IPS-NIHi11 (cell line): ENCODE measurements at regions not wholly inside any gene's neighbourhood (a gene's known extent, or its start where the extent isn't known, plus 50 kb on each side); places are given as distances from the start of the nearest gene placed in this dataset.

Experiments used
- DNase-seq: peaks from one replicate; pipeline ENCODE4 v3.0.0; 2012; ENCODE audit warnings: mixed read lengths, low spot score

DNA sequence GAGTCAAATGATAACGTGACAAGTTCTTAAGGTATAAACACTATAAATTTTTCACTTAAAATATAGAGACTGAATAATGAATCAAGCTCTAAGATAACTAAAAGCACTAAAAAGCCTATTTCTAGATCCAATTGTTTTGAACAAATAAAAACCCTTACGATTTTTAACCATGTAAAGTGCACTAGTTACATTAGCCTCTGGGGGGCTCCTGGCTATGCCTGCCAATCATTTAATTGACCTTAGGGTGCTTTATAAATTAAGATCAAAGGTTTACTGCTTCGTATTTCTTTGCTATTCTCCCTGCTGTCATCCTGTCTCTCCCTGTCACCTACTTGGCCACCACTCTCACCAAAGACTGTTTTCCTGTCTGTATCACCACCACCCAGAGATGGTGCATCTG is 133.4 kb downstream of the ESM1 start:
- DNase-seq = no peak

DNA sequence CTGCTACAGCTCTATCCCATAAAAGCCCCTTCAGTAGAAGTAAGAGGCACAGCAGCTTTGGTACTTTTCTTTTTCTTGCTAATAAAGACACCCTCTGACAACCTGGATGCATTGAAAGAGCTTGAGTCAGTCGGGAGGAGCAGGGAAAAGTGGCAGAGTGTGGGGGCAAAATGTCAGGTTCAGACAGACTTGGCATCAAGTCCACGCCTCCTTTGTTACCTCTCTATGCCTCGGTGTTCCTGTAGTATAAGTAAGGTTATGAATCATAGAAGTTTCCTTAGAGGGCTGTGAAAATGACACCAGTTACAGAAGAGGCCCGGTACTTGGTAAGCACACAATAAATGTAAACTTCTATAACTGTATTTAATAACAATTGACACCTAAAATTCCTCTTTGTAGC is 133.9 kb downstream of the ESM1 start:
- DNase-seq = no peak

DNA sequence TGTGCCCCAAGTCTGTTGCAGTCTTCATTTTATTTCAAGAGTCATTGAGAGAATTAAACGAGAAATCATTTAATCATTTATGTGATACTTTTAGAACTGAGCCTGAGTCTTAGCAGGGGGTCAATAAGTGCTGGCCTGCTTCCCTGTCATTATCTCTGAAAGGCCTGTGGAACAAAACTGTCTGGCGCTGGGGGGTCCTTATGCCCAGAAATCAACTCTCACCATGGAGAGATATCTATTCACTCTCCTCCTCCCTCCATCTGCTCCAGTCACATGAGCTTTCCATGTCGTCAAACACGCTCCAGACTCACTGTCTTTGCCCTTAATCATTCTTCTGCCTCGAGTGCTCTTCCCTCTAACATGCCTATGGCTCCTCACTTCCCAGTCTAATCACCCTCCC is 136.8 kb downstream of the ESM1 start:
- DNase-seq = no peak

DNA sequence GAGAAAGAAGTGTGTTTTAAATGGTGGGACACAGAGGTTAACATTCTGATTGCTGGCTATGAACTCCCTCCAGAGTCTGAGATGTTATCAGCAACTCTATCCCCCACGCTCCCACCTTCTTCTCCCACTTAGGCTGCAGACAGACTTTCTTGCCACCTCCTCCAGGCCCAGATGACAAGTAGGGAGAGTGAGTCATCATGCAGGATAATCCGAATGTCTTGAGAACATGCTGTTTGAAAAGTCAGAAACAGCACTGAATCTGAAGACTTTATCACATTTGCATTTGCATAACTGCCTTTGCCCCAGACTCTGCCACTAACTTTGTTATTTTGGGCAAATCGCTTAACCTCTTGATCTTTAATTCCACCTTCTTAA is 139.8 kb downstream of the ESM1 start:
- no peak for DNase-seq

DNA sequence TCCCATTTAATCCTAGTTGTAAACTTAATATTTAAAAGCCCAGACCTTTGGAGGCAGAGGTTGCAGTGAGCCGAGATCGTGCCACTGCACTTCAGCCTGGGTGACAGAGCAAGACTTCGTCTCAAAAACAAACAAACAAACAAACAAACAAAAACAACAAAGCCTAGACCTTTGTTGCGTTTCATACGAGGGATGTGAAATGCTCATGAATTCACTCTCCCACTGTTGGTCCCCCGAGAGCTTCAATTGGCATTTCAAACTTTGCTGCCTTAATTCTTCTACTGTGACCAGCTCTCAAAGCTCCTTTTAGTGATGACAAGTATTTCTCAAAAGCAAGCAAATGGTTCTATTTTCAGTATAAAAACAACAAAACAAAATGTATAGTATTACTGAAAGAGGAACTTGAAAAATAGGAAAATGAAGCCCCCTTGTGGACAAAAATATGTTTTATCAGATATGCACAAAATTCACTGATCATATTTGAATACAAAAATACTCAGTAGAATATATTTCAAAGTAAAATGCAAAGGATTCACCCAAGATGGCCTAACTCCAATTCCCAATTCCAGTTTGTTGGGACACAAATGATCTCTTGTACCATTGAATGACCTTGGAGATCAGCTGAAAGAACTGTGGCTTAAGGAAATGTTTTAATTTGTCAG is 140.4 kb downstream of the ESM1 start:
- no peak for DNase-seq

DNA sequence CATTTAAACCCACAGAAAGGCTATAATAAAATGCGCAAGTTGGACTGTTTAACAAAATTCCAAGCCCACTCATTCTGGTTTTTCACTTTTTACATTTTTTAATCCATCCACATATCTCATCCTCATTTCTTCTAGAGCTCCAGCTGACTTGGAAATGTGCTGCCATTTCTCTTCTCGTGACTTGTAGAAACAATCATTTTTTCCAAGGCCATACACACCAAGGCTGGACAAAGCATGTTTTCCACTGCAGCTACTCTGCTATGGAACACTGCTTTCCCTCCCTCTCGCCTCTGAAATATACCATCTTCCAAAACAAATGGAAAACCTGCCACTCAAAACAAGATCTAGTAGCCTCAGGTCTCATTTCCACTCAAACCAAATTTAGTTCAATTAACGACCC is 141.1 kb downstream of the ESM1 start:
- DNase-seq = no peak

DNA sequence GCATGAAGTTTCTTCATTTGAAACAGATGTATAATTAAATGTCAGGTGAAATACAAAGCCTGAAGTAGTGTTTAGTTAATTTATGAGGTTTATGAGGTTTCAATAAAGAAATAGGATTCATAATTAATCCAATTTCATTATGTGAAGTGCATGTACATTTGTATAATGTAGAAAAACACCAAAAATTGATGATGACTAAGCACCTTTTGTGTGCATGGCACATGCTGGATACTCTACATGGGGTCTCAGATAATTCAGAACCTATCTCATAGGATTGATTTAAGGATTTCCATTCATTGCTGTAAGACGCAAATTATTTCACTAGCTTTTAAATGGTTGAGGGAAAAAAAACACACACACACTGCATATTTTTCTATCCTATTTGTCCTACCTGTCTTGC is 143.9 kb downstream of the ESM1 start:
- no peak for DNase-seq

DNA sequence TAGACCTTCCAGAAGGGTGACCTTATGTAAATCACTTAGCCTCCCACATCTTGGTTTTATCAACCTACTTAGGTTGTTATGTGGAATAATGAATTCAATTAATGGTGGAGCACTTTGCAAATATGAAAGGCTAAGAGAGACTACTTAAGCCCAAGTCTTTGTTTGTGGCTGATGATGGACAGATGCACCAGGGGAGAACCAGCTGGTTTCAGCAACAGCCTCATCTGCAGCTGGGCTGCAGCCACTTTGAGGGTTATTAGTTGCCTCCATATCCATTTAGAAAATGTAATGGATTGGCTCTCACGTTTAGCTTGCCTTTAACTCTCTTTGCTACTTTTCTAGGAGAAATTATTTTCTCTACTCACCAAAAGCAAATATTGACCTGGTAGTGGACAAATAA is 146.6 kb downstream of the ESM1 start:
- DNase-seq = no peak

DNA sequence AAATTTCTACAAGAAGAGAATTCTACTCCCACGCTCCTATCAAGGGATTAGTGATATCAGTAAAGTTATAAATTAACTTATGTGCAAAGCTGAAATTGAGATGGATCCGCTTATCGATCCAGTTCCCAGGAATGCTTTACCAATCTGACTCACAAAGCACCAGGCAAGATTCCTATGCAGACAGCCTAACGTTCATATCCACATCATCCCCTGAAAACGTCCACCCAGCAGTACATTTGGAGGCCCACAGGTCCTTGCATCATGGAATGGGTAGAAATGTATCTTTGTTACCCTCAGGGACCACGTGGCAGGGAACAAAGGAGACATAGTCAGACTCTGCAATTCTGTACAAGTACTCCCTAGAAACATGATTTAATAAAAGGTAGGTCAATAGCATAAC is 147.4 kb downstream of the ESM1 start:
- DNase-seq = no peak

DNA sequence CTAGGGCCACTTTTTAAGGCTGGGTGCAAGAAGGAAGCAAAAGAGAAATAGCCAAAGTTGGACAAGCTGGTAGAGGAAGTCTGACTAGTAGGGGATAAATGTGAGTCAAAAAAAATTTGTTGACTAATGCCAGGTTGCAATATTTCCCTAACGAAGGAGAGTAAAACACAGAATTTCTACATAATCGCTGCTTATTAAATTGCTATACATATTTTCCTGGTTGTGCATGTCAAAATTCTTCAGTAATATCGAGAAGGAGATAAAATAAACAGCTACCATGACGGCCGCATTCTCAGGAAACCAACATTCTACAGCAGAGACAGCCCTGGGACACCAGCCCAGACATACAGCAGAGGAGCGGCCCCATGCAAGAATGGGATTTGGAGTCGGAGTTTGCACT is 148.3 kb downstream of the ESM1 start:
- DNase-seq = no peak

DNA sequence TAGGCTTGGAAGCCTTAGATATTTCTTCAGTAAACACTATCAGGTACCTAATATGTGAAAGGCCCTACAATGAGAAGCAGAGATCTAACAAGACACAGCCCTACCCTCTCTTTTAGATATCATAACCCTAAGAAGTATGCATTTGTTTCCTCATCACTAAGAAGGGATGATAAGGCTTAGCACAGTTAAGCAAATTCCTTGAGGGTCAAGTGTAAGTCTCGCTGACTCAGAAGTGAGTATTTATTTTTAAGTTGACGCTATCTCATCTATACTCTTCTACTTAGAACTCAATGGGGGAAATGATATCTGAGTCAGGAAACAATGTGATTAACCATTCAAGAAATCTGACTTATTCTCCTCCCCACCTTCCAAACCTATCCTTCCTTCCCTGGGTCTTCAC is 149.7 kb downstream of the ESM1 start:
- DNase-seq = no peak

DNA sequence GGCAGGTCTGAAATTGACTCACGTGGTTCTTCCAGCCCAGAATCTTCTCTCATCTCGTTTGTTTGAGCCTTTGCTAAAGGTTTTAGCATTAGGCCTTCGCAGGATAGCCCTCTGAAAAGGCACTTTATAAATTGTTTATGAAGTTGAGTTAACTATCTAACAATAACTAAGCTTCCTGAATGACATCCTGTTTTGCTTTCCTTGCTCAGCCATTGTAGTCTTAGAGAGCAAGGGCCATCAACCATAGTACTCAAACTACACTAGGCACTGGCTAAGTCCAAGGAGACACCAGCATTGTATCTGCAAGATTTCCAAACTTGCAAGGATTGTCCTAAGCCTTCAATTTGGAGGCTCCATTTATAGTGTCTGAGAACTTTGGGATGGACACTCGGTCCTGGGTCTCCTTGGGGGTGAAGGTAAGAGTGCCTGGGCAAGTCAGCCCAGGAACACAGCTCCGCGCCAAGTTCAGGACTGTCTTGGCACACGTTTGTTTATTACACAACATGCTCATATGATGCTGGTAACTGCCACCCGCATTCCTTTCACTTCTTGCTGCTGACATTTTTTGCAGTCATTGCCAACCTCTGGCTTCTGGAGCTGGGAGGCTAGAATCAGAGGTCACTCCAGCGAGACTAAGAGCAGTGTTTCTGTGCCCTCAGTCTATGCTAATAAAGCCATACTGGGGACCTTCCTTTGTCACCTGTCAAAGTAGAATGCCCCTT is 151.1 kb downstream of the ESM1 start:
- DNase-seq = no peak

DNA sequence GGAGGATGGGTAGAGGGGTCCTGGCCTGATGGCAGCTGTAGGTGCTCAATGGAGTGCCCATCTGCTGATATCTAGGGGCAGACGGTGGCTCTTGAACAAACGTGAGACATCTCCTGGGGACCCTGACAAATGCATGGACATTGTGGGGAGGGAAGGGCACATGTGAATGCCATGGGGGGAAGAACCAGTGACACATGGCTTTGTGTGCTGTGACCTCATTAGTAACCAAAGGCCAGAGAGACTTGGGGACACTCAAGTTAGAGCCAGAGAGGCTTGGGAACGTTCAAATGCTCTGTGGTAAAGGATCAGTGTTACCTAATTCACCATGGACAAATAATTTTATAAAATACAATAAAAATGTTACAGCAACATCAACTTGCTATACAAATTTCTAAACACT is 151.8 kb downstream of the ESM1 start:
- no peak for DNase-seq

DNA sequence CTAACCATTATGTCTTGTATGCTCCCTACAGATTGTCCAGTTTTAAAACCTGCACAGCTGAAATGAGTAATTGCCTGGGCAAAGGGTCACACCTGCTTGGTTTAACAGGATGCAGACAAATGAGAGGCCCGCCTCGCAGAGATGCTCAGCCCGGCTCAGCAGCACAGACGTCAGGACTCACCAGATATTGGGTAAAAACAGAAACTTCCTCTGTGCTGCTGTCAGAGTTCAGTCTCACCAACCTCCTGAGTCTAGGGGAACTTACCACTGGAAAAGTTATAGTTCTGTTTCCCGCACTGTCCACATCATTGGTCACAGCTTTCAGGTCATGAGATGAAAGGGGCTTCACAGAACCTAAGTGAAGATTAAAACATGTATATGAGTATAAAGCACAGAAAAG is 152.5 kb downstream of the ESM1 start:
- DNase-seq = no peak

DNA sequence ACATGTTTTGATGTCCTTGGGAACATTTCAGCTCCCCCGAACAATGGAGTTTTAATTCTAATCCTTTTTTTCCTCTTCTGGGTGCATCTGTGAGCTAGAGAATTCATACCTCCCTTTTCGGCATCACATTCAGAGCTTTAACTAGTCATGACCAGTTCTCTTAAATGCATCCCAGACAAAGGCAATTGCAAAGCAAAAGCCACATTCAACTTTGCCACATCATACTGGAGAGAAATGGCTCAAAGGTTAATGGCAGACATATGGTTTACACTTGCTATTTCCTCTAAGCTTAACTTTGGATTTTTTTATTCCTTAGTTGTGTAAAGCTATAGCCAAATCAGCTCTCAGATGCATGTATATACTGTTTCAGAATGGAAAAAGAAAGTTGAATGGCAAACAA is 153.3 kb downstream of the ESM1 start:
- DNase-seq = no peak

DNA sequence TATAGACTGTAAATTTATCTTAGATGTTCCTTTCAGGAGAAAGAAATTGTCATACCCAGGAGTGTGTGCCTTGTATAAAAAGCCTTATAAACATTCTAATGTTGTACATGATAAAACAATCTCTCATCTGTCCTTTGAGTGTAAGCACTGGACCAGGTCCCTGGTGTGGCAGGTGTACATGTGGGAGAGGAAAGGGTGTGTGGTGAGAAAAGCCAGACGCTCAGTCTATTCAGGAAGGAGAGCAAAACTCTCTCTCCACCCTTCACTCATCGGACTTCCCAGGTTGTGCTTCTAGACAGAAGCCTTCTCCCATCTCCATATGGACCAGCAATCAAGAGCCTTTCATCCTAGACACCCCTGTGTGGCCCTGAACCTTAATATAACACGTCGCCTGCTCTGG is 154.2 kb downstream of the ESM1 start:
- DNase-seq = no peak

DNA sequence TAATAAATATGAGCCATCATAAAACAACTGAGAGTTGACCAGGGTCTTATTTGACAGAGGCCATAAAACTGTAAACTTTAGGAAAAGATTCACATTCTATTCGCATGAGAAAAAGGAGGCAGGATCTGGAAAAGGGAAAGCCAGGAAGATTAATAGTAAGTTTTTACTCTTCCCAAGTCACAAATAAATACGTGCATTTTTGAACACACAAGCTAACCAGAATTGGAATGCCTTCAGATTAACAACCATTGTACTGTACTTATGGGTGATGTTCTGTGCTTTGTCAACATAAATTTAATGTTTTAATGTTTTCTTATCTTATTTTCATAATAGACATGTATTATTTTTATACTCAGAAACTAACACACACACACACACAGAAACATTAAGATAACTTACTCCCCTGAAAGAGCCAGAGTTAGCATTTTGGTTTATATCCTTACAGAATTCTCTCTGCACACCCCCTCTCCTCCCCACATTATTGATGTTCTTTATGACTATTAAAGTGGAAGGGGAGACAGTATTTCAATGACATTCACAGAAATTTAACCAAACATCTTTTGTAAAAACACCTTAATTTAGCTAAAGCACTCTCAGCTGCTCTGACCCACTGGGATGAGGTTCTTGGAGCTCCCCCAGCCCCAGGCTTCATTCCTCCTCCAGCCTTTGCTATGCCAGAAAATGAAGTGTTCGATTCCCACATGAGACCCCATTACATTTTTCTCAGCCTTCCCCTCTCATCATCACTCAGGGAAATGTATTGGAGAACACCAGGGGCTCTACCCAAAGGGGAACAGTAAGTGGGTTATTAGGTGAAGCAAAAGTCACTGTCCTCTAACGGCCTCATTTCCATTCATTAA is 155.5 kb downstream of the ESM1 start:
- no peak for DNase-seq

DNA sequence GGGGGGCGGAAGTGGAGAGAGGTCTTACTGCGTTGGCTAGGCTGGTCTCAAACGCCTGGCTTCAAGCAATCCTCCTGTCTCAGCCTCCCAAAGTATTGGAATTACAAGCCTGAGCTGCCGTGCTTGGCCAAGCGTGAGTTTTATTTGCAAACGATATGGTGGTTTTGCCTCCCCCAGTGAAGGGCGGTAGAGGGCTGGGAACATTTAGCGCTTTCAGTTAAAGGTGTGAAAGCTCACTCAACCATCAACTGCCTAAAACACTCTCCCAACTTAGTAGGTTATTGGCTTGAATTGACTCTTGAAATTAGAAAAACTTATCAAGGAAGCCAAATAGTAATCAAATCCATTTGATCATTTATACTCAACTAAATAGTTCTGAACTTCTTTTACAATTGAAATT is 156.3 kb downstream of the ESM1 start:
- DNase-seq = no peak

DNA sequence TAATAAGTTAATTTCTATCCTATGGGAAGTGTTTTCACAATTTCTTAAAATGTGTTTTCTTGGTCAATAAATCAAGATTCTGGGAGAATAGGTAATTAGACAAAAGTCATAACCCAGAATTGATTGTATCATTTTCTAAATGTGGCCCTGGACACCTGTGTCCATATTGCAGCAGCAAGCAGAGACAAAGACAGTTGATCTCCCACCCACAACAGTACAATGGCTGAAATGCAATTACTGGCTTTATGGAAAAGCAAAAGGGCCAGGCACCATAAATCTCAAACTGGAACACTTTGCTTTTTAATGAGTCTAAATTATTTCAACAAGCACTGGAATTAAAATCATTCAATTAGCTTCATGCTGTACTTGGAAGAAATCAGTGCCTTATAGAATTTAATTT is 157.2 kb downstream of the ESM1 start:
- no peak for DNase-seq

DNA sequence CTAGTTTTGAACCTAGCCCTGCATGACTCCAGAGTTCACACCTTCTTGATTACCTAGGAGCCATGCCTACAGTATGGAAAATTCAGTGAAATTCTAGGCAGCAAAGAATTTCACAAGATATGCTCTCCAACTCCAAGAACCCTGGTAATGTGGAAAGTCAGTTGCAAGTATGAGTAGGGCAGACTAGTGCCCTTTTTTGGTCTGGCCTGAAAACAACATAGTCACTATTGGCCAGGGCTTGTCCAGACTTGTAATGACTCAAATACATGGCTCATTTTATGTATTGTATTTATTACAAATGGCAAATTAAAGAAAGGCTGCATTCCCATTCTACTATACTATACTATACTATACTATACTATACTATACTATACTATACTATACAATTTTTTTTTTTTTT is 160.4 kb downstream of the ESM1 start:
- DNase-seq = no peak

DNA sequence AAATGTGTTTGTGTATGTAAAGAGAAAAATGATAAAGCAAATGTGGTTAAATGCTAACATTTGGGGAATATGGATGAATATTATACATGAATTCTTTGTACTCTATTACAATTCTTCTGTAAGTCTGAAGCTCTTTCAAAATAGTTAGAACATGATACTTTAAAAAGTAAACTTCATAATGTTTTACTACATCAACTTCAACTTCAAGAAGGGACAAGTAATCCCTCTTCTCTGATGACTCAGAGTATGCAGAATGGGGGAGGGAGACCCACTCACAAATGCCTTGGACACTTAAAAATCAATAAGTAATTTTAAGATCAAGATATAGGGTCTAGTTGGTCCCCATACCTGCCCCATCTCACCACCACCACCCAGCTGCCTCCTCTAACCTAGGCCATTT is 162.4 kb downstream of the ESM1 start:
- no peak for DNase-seq

DNA sequence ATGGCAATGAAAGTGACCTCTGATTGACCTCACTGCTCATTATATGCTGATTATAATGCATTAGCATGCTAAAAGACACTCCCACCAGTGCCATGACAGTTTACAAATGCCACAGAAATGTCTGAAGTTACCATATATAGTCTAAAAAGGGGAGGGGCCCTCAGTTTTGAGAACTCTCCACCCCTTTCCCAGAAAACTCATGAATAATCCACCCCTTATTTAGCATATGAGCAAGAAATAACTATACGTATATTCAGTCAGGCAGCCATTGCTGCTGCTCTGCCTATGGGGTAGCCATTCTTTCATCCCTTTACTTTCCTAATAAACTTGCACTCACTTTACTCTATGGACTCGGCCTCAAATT is 163.1 kb downstream of the ESM1 start:
- no peak for DNase-seq
